K562 (cell line): ENCODE measurements at regions not wholly inside any gene's neighbourhood (a gene's known extent, or its start where the extent isn't known, plus 50 kb on each side); places are given as distances from the start of the nearest gene placed in this dataset.

Experiments used
- ATAC-seq: fragments of 200-7000 bp; cut with Tn5 transposase; 3 replicates; pipeline ENCODE4 v1.9.1; 2020; ENCODE audit warnings: moderate library complexity
- BruUV-seq: library from RNA; stranded (reverse); fragments of 400-500 nt; replicated peaks from 2 replicates; lab custom pipeline; 2021; lab: Mats Ljungman, UMichigan
- CTCF ChIA-PET: fragments of 300-600 bp; formaldehyde crosslinking; extraction: SDS; loops from one replicate; lab custom pipeline; 2021; ENCODE audit warnings: low intra/inter-chr PET ratio; lab: Yijun Ruan, JAX
- POLR2A ChIA-PET: fragments of 300-600, 350-650 bp; sonication (Branson Sonifier 250); formaldehyde crosslinking; extraction: SDS; loops from one replicate; lab custom pipeline; 2021; ENCODE audit warnings: antibody characterized with exemption, inconsistent platforms; lab: Yijun Ruan, JAX
- DNase-seq, 4 experiments: peaks; one replicate each; pipeline versions ENCODE4 v3.0.0 to v3.0.0-alpha.2; 2011 to 2018; ENCODE audit warnings: low spot score in 3 of 4, mixed read lengths in 3 of 4; ENCODE audit errors: extremely low read depth in 1 of 4
- FAIRE-seq: peaks from 2 replicates; lab custom pipeline; 2011; peaks lifted over from hg19 to GRCh38; lab: Jason Lieb, UNC
- H2AFZ ChIP-seq: 2 replicates; pipeline ENCODE4 v1.6.0; 2011; ENCODE audit warnings: low read depth, low read length, control low read depth, inconsistent platforms
- H3K27ac ChIP-seq: fragments of 200-600 bp; 3 replicates; pipeline ENCODE4 v1.8.0; 2011; ENCODE audit warnings: low read depth, mild to moderate bottlenecking, control low read depth, inconsistent platforms, low read length, moderate library complexity, mixed read lengths; ENCODE audit errors: extremely low read depth
- H3K27me3 ChIP-seq, 2 experiments: fragments of 300-600 bp in 1 of 2; 2 replicates in 1 of 2; 3 replicates in 1 of 2; pipeline versions ENCODE4 v1.6.0 to v1.8.0; 2011; ENCODE audit warnings: inconsistent platforms in 2 of 2, low read length in 2 of 2, mild to moderate bottlenecking in 1 of 2, mixed read lengths in 1 of 2, moderate library complexity in 1 of 2; ENCODE audit not compliant: control insufficient read depth in 2 of 2, insufficient read depth in 2 of 2
- H3K36me3 ChIP-seq: fragments of 300-600 bp; 3 replicates; pipeline ENCODE4 v1.8.0; 2011; ENCODE audit warnings: mild to moderate bottlenecking, low read length, inconsistent platforms; ENCODE audit not compliant: control insufficient read depth, insufficient read depth
- H3K4me1 ChIP-seq, 2 experiments: fragments of 200-600 bp in 1 of 2; replicated peaks in 1 of 2; 2 replicates in 1 of 2; 3 replicates in 1 of 2; pipeline versions ENCODE4 v1.5.1 to v1.8.0; 2011; ENCODE audit warnings: inconsistent platforms in 2 of 2, low read length in 2 of 2, mild to moderate bottlenecking in 1 of 2, mixed read lengths in 1 of 2, moderate library complexity in 1 of 2; ENCODE audit not compliant: control insufficient read depth in 2 of 2, insufficient read depth in 2 of 2
- H3K4me2 ChIP-seq: 2 replicates; pipeline ENCODE4 v1.6.1; 2011; ENCODE audit warnings: low read length, control low read depth, inconsistent platforms, mixed read lengths; ENCODE audit not compliant: insufficient read depth
- H3K4me3 ChIP-seq: fragments of 200-600 bp; sonication (generic), shearing (Covaris generic); 2 replicates; pipeline ENCODE4 v1.5.1; 2016; ENCODE audit warnings: control low read depth, inconsistent platforms
- H3K79me2 ChIP-seq: fragments of 200-600 bp; 3 replicates; pipeline ENCODE4 v1.8.0; 2011; ENCODE audit warnings: low read length, inconsistent platforms; ENCODE audit not compliant: control insufficient read depth, insufficient read depth
- H3K9ac ChIP-seq, 2 experiments: 2 replicates each; pipeline versions ENCODE4 v1.6.0 to v1.6.1; 2011; ENCODE audit warnings: low read depth in 2 of 2, low read length in 2 of 2, control low read depth in 1 of 2, inconsistent platforms in 1 of 2, mild to moderate bottlenecking in 1 of 2, mixed read lengths in 1 of 2; ENCODE audit not compliant: insufficient read depth in 1 of 2
- H3K9me1 ChIP-seq: one replicate; pipeline ENCODE4 v1.6.0; 2011; ENCODE audit warnings: inconsistent platforms, mild to moderate bottlenecking, low read length, moderate library complexity; ENCODE audit not compliant: control insufficient read depth, insufficient read depth
- H3K9me3 ChIP-seq: replicated peaks from 2 replicates; pipeline ENCODE4 v1.5.1; 2011; ENCODE audit warnings: low read depth, low read length, inconsistent platforms; ENCODE audit not compliant: control insufficient read depth, insufficient read depth
- H4K20me1 ChIP-seq: replicated peaks from 2 replicates; pipeline ENCODE4 v1.6.1; 2011; ENCODE audit warnings: low read length, inconsistent platforms, mixed read lengths; ENCODE audit not compliant: control insufficient read depth, insufficient read depth
- CBFA2T3 ChIP-seq: fragments of 450-650 bp; IDR thresholded peaks from 2 replicates; pipeline ENCODE4 v1.6.1; 2017
- CREBBP ChIP-seq: IDR thresholded peaks from one replicate; pipeline ENCODE4 v1.6.1; 2012; ENCODE audit warnings: low read depth, mild to moderate bottlenecking, control low read depth, inconsistent platforms, low read length
- HDAC2 ChIP-seq: fragments of 450-650 bp; IDR thresholded peaks from 2 replicates; pipeline ENCODE4 v1.6.1; 2016; ENCODE audit warnings: mild to moderate bottlenecking
- HMG20B ChIP-seq: fragments of 250-450 bp; sonication (Bioruptor Pico); IDR thresholded peaks from 2 replicates; pipeline ENCODE4 v1.5.0; 2021; ENCODE audit warnings: mild to moderate bottlenecking
- LCOR ChIP-seq: sonication (generic); formaldehyde crosslinking; IDR thresholded peaks from 2 replicates; pipeline ENCODE4 v1.8.0; 2022; ENCODE audit warnings: mild to moderate bottlenecking, missing genetic modification reagents
- MED1 ChIP-seq: sonication (generic); formaldehyde crosslinking; IDR thresholded peaks from 2 replicates; pipeline ENCODE4 v1.8.1; 2023; ENCODE audit warnings: missing genetic modification reagents, borderline replicate concordance
- NCOR1 ChIP-seq: fragments of 450-650 bp; IDR thresholded peaks from 2 replicates; pipeline ENCODE4 v1.6.1; 2016; ENCODE audit warnings: mild to moderate bottlenecking, moderate library complexity
- WGBS: fragments of 100-300 bp; shearing (Covaris generic); methylation state at CpG from one replicate; pipeline ENCODE4 v1.1.6; 2016; ENCODE audit warnings: low coverage, mixed read lengths; ENCODE audit not compliant: insufficient coverage; ENCODE audit errors: missing lambda C conversion rate; 5-methylcytosine and 5-hydroxymethylcytosine counted together
- in situ Hi-C: fragments of 300-500 bp; cut with MboI; formaldehyde crosslinking; loops from 4 replicates; pipeline ENCODE4 v1.15.0; 2018; ENCODE audit warnings: inconsistent platforms, mixed read lengths
- intact Hi-C: fragments of 100-400 bp; cut with micrococcal nuclease; formaldehyde crosslinking; loops from 2 replicates; pipeline ENCODE4 v1.14.2; 2022
- TF ChIP-seq, protein P1 (sequence below): fragments of 250-450 bp; sonication (Bioruptor Pico); IDR thresholded peaks from 2 replicates; pipeline ENCODE4 v1.8.0; 2022; ENCODE audit warnings: moderate library complexity, mild to moderate bottlenecking, inconsistent platforms
- TF ChIP-seq, protein P2 (sequence below): fragments of 450-650 bp; IDR thresholded peaks from 2 replicates; pipeline ENCODE4 v1.6.1; 2018; ENCODE audit not compliant: partially characterized antibody

DNA sequence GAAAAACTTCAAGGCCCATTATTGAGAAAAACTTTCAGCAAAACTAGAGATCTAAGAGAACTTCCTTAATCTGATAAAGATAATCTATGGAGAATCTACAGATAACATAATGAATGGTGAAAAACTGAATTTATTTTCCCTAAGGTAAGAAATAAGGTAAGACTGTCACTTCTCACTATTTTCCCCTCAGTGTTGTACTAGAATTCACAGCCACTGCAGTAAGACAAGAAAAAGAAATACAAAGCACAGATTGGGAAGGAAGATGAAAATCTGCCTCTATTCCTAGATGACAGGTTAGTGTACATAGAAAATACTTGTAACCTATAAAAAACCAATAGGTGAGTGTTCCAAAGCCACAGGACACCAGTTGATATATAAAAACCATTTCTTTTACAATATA is 220.7 kb upstream of the SHH start (continued):
- TF ChIP-seq MED1 (CRISPR knock-in tag) (no peak), NCOR1 (no peak), LCOR (CRISPR knock-in tag) (no peak), HMG20B (CRISPR knock-in tag) (no peak), CREBBP (no peak)
- TF ChIP-seq, protein P1, sequence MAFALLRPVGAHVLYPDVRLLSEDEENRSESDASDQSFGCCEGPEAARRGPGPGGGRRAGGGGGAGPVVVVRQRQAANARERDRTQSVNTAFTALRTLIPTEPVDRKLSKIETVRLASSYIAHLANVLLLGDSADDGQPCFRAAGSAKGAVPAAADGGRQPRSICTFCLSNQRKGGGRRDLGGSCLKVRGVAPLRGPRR (CRISPR knock-in tag): no peak
- TF ChIP-seq, all 486 proteins: peak for 0

- no peaks in the 10 kb centered on the region for H4K20me1 ChIP-seq
- H3K79me2 ChIP-seq: no peaks in the 10 kb centered on the region
- H3K4me3 ChIP-seq: no peak overlapping the region
- H3K9me1 ChIP-seq: peaks cover 3% of the 10 kb centered on the region
- no peak overlapping the region for H2AFZ ChIP-seq
- 0% methylated on average over 7 of the region's 7 CpGs for WGBS
- intact Hi-C loops: no loop called here
- CTCF ChIA-PET: no interaction called here
- no TSS peak for BruUV-seq
- H3K4me2 ChIP-seq: no peak overlapping the region
- H3K4me1 ChIP-seq: no peaks in the 10 kb centered on the region
- no peaks in the 10 kb centered on the region for H3K9me3 ChIP-seq
- ATAC-seq: no peak
- no peak for DNase-seq
- FAIRE-seq: no peak
- TF ChIP-seq CBFA2T3: no peak
- TF ChIP-seq, protein P2, sequence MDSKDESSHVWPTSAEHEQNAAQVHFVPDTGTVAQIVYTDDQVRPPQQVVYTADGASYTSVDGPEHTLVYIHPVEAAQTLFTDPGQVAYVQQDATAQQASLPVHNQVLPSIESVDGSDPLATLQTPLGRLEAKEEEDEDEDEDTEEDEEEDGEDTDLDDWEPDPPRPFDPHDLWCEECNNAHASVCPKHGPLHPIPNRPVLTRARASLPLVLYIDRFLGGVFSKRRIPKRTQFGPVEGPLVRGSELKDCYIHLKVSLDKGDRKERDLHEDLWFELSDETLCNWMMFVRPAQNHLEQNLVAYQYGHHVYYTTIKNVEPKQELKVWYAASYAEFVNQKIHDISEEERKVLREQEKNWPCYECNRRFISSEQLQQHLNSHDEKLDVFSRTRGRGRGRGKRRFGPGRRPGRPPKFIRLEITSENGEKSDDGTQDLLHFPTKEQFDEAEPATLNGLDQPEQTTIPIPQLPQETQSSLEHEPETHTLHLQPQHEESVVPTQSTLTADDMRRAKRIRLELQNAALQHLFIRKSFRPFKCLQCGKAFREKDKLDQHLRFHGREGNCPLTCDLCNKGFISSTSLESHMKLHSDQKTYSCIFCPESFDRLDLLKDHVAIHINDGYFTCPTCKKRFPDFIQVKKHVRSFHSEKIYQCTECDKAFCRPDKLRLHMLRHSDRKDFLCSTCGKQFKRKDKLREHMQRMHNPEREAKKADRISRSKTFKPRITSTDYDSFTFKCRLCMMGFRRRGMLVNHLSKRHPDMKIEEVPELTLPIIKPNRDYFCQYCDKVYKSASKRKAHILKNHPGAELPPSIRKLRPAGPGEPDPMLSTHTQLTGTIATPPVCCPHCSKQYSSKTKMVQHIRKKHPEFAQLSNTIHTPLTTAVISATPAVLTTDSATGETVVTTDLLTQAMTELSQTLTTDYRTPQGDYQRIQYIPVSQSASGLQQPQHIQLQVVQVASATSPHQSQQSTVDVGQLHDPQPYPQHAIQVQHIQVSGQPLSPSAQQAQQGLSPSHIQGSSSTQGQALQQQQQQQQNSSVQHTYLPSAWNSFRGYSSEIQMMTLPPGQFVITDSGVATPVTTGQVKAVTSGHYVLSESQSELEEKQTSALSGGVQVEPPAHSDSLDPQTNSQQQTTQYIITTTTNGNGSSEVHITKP: no peak
- no peak for TF ChIP-seq HDAC2
- TF ChIP-seq, all 486 proteins: peak for 0
- POLR2A ChIA-PET: interaction anchor here (0.7 kb wide), 1 partner anchor 14 kb away, joined by 3 read pairs; no protein-coding TSS in a partner anchor
- in situ Hi-C loops: no loop called here
- Histone ChIP-seq H3K9ac (no peak overlapping the region), H3K36me3 (no peaks in the 10 kb centered on the region), H3K27me3 (peaks cover 14 to 49% of the 10 kb centered on the region in 2 experiments), H3K27ac (no peak overlapping the region)
Measured at GRCh38 chr7:156031679-156032478, 219.6 kb upstream of the SHH start.
